HG03571 (cell line): ENCODE measurements at regions not wholly inside any gene's neighbourhood (a gene's known extent, or its start where the extent isn't known, plus 50 kb on each side); places are given as distances from the start of the nearest gene placed in this dataset.

Source experiments
- ATAC-seq: cut with Tn5 transposase; IDR thresholded peaks from one replicate; pipeline ENCODE4 v1.9.1; 2021; ENCODE audit not compliant: unreplicated experiment

- ATAC-seq: no peak
Observed at GRCh38 chr12:43099691-43100163, 452.3 kb downstream of the ADAMTS20 start.

- no peak for ATAC-seq
Observed at GRCh38 chr12:43098766-43099550, 453.0 kb downstream of the ADAMTS20 start.

GRCh38 chr12:43098071-43098470 is 453.9 kb downstream of the ADAMTS20 start:
- no peak for ATAC-seq

- no peak for ATAC-seq
Observed at GRCh38 chr12:43097471-43097870, 454.5 kb downstream of the ADAMTS20 start.

- no peak for ATAC-seq
Observed at GRCh38 chr12:43095669-43096280, 456.2 kb downstream of the ADAMTS20 start.

GRCh38 chr12:43094886-43095575 is 457.0 kb downstream of the ADAMTS20 start:
- no peak for ATAC-seq

GRCh38 chr12:43090981-43091380 is 461.0 kb downstream of the ADAMTS20 start:
- ATAC-seq: no peak

- ATAC-seq: no peak
Observed at GRCh38 chr12:43087195-43088091, 464.6 kb downstream of the ADAMTS20 start.

GRCh38 chr12:43079476-43079875 is 472.5 kb downstream of the ADAMTS20 start:
- no peak for ATAC-seq

GRCh38 chr12:43078976-43079375 is 473.0 kb downstream of the ADAMTS20 start:
- ATAC-seq: no peak

GRCh38 chr12:43072431-43072830 is 479.6 kb downstream of the ADAMTS20 start:
- ATAC-seq: no peak

- ATAC-seq: no peak
Observed at GRCh38 chr12:43069768-43070221, 480.2 kb upstream of the PRICKLE1 start.

- ATAC-seq: no peak
Observed at GRCh38 chr12:43066471-43066870, 476.9 kb upstream of the PRICKLE1 start.

GRCh38 chr12:43063650-43064049 is 474.1 kb upstream of the PRICKLE1 start:
- no peak for ATAC-seq

- ATAC-seq: no peak
Observed at GRCh38 chr12:43062201-43062895, 472.8 kb upstream of the PRICKLE1 start.

- ATAC-seq: no peak
Observed at GRCh38 chr12:43060742-43061141, 471.2 kb upstream of the PRICKLE1 start.

GRCh38 chr12:43058616-43059015 is 469.1 kb upstream of the PRICKLE1 start:
- no peak for ATAC-seq

- ATAC-seq: no peak
Observed at GRCh38 chr12:43057566-43057965, 468.0 kb upstream of the PRICKLE1 start.

- no peak for ATAC-seq
Observed at GRCh38 chr12:43054085-43054484, 464.5 kb upstream of the PRICKLE1 start.

- ATAC-seq: no peak
Observed at GRCh38 chr12:43052441-43052840, 462.9 kb upstream of the PRICKLE1 start.
